Vagina (tissue), 2 donors: ENCODE measurements at regions not wholly inside any gene's neighbourhood (a gene's known extent, or its start where the extent isn't known, plus 50 kb on each side); places are given as distances from the start of the nearest gene placed in this dataset.
"Not testable (repeated sequence)": the region's sequence is repeated elsewhere in the genome, so short reads cannot be mapped to it uniquely, and the experiment has no call there.

Source experiments
- CTCF ChIP-seq, 3 experiments: fragments of 450-650 bp in 2 of 3; fragments of 200-600 bp in 1 of 3; sonication (generic) in 1 of 3; IDR thresholded peaks; one replicate each; pipeline ENCODE4 v1.5.1; 2017 to 2019; ENCODE audit warnings: antibody characterized with exemption in 3 of 3, mild to moderate bottlenecking in 2 of 3, moderate library complexity in 2 of 3
- POLR2AphosphoS5 ChIP-seq, 2 donors: sonication (generic); formaldehyde crosslinking; IDR thresholded peaks; one replicate each; pipeline ENCODE4 v1.9.0; 2017; ENCODE audit warnings: antibody characterized with exemption in 2 of 2, mild to moderate bottlenecking in 2 of 2, low read depth in 1 of 2; ENCODE audit not compliant: insufficient read depth in 1 of 2

DNA sequence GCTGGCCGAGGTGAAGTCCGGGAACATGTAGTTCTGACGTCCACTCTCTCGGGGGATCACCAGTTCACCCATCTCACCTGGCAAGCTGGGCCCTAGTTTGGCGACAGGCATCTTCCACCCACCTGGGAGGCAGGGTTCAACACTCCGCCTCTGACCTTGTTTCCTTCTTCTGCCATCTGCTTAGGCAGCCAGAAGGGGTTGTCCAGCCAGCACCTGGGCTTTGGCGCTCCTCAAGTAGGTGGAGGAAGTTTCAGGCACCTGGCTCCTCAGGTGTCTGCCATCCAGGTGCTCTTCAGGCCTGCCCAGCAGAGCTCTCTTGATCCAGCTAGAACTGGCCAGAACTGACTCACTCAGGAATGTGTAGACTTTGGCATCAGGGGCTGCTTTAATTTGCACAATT is 267.8 kb upstream of the POTEB2 start:
- TF ChIP-seq CTCF (IDR thresholded peaks at IDR 0.05); POLR2AphosphoS5 (IDR thresholded peaks at IDR 0.05; ENCODE audit: insufficient read depth in 1 of 2, low read depth in 1 of 2): not testable (repeated sequence)
